BJ (cell line): ENCODE measurements at regions not wholly inside any gene's neighbourhood (a gene's known extent, or its start where the extent isn't known, plus 50 kb on each side); places are given as distances from the start of the nearest gene placed in this dataset.

Experiments used
- CTCF ChIA-PET: fragments of 350-600 bp; formaldehyde crosslinking; extraction: SDS; loops from one replicate; lab custom pipeline; 2021; ENCODE audit warnings: antibody characterized with exemption, inconsistent platforms; lab: Yijun Ruan, JAX
- POLR2A ChIA-PET: fragments of 300-600 bp; sonication (Branson Sonifier 250); formaldehyde crosslinking; extraction: SDS; loops from one replicate; lab custom pipeline; 2021; ENCODE audit warnings: antibody characterized with exemption; lab: Charles Lee
- DNase-seq: peaks from one replicate; pipeline ENCODE4 v3.0.0-alpha.2; 2011; ENCODE audit warnings: low read depth
- H3K27me3 ChIP-seq: 2 replicates; pipeline ENCODE4 v1.6.0; 2011; ENCODE audit warnings: low read length; ENCODE audit not compliant: control insufficient read depth, insufficient read depth
- H3K36me3 ChIP-seq: 2 replicates; pipeline ENCODE4 v1.5.1; 2011; ENCODE audit warnings: low read length; ENCODE audit not compliant: control insufficient read depth, insufficient read depth
- H3K4me3 ChIP-seq: 2 replicates; pipeline ENCODE4 v1.5.1; 2011; ENCODE audit warnings: low read depth, mild to moderate bottlenecking, control low read depth, low read length
- CTCF ChIP-seq: IDR thresholded peaks from 2 replicates; pipeline ENCODE4 v1.5.1; 2011; ENCODE audit warnings: low read depth, mild to moderate bottlenecking, control low read depth, inconsistent platforms, low read length, moderate library complexity; ENCODE audit not compliant: insufficient read depth

DNA sequence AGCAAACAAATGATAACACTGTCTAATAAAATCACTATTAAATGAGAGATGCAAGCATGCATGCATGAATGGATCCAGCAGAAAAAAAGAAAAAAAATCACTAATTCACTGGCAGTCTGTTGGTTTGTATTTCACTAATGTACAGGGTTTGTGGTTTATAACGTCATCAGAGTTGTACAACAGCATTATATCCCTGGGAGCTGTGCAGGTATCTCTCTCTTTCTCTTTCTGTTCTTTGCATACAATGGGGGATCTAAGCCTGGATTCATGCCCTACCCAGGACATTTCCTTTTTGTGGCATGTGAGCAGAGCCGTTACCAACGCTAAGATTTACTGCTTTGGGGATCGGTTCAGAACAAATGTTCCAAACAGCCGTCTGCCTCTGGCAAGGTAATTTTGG is 229.5 kb downstream of the SOX2 start:
- Histone ChIP-seq H3K36me3 (no peaks in the 10 kb centered on the region), H3K4me3 (no peak overlapping the region), H3K27me3 (no peaks in the 10 kb centered on the region)
- no peak for TF ChIP-seq CTCF
- no peak for DNase-seq
- ChIA-PET POLR2A (no interaction called here), CTCF (no interaction called here)

- no peaks in the 10 kb centered on the region for H3K36me3 ChIP-seq
- ChIA-PET CTCF (no interaction called here), POLR2A (no interaction called here)
- no peaks in the 10 kb centered on the region for H3K27me3 ChIP-seq
- DNase-seq = no peak
- no peak overlapping the region for H3K4me3 ChIP-seq
- no peak for TF ChIP-seq CTCF
These were observed 231.6 kb downstream of the SOX2 start for GRCh38 chr3:181943285-181943684.

DNA sequence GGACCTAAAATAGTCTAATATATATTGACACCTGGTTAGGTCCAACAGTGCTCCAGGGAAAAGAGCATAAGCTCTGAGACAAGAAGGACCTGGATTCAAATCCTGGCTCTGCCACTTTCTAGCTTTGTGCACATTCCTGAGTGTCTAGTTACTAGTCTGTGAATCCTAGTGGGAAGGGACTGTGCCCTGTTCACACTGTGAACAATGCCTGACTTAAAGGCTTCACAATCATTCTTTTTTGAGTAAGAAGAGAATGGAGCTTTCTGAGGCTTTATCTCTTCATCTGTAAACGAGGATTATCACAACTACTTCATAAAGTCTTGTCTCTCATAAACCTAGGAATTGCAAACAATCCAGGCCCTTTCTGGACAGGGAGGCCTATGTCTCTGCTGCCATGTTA is 235.9 kb downstream of the SOX2 start:
- ChIA-PET POLR2A (no interaction called here), CTCF (no interaction called here)
- Histone ChIP-seq H3K4me3 (no peak overlapping the region), H3K27me3 (no peaks in the 10 kb centered on the region), H3K36me3 (no peaks in the 10 kb centered on the region)
- DNase-seq = no peak
- no peak for TF ChIP-seq CTCF

- Histone ChIP-seq H3K36me3 (no peaks in the 10 kb centered on the region), H3K27me3 (no peaks in the 10 kb centered on the region), H3K4me3 (no peak overlapping the region)
- POLR2A ChIA-PET = no interaction called here
- TF ChIP-seq CTCF = no peak
- no peak for DNase-seq
- CTCF ChIA-PET = no interaction called here
These were observed 236.6 kb downstream of the SOX2 start for GRCh38 chr3:181948286-181948685.

DNA sequence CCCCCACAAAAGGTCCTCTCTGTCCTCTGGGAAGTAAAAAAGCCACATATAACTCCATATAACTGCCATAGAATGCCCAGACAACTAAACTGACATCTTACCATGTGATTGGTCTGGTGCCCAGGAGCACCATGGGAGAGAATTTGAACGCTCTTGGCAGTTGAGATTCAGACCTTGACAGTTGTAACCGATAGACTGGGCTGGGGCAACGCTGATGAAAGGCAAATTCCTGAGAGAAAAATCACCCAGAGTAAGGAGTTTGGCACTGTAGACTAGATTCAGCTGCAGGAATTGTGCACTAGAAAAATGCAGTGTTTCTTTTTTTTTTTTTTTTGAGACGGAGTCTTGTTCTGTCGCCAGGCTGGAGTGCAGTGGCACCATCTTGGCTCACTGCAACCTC is 240.5 kb downstream of the SOX2 start:
- CTCF ChIA-PET = no interaction called here
- no peak for DNase-seq
- Histone ChIP-seq H3K4me3 (no peak overlapping the region), H3K36me3 (no peaks in the 10 kb centered on the region), H3K27me3 (no peaks in the 10 kb centered on the region)
- POLR2A ChIA-PET = no interaction called here
- TF ChIP-seq CTCF = no peak

GRCh38 chr3:181952929-181953328 is 241.2 kb downstream of the SOX2 start:
- DNase-seq = no peak
- ChIA-PET CTCF (no interaction called here), POLR2A (no interaction called here)
- no peak for TF ChIP-seq CTCF
- no peaks in the 10 kb centered on the region for H3K36me3 ChIP-seq
- no peak overlapping the region for H3K4me3 ChIP-seq
- no peaks in the 10 kb centered on the region for H3K27me3 ChIP-seq
